Left kidney (tissue), 1 donor: ENCODE measurements at regions not wholly inside any gene's neighbourhood (a gene's known extent, or its start where the extent isn't known, plus 50 kb on each side); places are given as distances from the start of the nearest gene placed in this dataset.

Experiments
- DNase-seq: peaks from one replicate; pipeline ENCODE4 v3.0.0-alpha.2; 2013

DNA sequence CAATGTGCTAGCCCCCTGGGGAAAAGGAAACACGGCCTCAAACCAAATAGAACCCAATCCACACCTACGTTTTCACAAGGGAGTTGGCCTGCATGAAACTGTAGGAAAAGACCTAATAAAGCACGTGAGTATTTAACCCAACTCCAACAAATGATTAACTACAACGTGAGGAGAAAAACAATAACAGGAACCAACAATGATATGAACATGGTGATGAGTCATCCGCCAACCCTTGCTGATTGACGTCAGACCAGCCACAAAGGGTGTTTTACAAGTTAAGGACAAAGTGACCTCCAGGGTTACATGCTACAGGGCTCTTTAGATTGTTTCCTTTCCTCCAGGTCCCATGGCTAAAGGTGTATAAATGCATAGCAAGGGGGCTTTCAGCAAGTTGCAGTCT, 460.5 kb downstream of the COG6 start:
- no peak for DNase-seq

DNA sequence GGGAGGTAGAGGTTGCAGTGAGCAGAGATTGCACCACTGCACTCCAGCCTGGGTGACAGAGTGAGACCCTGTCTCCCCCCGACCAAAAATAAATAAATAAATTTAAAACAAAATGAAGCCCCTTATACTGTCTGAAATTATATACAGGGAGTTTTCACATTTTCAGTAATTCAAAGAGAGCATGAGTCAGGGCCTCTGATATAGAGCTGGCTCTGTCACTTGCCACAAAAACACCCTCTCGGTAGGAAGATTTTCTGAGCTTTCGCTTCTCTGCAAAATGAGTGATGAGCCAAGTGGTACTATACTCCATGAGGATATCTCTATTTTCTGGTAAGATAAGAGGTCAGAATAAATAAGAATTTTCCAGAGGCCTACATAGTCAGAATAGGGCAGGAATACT, 462.9 kb downstream of the COG6 start:
- DNase-seq, result no peak

DNA sequence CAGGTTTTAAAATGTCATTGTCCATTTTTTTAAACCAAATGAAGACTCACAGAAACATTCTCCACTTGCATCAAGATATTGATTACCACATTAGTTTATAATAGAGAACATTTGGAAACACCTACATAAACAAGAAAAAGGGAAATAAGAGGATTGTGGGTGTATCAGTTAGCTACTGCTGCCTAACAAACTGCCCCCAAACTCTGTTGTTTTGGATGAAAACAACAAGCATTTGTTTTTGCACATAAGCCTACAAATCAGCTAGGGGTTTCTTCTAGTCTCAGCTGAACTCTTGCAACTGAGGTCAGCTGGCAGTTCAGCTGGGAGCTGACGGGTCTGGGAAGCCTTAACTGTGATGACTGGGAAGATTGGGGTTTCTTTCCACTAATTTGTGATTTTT, 464.4 kb downstream of the COG6 start:
- DNase-seq, result no peak

DNA sequence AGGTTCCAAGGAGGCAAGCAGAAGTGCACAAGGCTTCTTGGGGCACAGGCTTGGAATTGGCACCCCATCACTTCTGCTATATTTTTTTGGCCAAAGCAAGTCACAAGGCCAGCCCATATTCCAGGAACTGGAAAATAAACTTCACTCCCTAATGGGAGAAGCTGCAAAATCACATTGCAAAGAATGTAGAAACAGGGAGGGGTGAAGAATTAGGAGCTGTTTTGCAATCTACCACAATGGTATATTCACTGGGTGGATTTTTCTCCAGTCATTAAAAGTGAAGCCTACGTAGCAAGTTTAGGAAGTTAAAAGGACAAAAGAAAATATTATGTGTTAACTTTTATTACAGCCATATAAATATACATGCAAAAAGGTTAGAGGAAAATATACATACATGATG, 464.8 kb downstream of the COG6 start:
- no peak for DNase-seq

DNA sequence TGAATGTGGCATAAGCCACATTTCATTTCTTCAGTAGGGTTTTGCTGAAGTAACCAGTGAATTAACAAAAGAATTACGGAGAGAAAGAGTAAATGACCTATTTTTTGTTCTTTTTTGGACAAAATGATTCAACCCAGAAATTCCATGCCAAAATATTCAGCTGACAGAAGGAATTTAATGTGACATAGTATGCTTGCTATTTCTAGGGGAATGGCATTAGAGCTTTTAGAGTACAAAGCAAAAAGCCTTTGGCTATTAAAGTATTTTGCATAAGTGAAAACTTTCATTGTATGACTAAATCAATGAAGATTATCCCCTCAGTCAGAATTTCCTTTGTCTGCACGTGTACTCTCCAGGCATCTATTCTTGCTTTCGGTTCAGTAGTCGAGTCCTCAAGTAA, 465.3 kb downstream of the COG6 start:
- no peak for DNase-seq

DNA sequence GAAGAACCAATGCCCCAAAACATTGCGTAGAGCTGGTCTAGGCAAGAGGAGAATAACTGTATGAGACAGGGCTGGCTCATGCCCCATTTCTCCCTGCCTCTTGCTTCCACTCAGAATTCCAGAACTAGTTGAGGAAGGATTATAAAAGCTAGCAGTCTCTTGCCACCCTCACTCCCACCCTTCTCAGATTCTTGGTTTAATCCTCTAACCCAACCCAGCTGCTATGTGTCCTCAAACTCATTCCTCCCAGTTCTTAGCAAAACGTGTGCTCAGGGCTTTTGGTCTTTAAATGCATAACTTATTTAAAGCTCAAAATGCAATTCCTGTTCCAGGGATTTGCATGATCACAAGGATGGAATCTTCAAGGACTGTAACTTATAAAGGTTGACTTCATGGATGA, 466.3 kb downstream of the COG6 start:
- no peak for DNase-seq

DNA sequence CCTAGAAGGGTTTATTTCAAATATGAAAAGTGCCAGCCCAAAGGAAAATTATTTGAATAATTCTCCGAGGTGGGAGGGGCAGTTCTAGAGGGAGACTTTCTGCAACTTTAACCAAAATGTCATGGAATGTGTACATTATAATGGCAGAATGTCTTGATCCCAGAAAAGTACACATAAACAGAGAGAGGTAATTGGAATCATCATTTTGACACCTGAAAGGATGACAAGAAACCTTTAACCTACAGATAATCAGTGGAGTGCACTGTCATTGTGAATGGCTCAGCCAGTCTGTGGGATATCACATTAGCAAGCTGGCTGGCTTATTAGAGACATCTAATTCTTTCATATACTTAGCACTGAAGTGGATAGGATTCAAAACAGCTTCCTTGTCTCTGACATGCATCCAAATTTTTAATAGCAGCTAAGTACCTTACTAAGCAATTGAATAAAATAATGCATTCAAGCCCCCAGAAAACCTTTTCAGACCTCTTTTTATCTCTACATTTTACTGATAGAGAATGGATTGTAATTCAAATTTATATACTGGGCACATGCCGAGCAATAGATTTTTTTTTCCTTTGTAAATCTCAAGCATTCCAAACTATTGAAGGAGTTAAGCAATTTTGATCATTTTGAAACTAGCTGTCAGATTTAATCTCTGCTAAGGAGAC, 468.6 kb downstream of the COG6 start:
- DNase-seq, result no peak

DNA sequence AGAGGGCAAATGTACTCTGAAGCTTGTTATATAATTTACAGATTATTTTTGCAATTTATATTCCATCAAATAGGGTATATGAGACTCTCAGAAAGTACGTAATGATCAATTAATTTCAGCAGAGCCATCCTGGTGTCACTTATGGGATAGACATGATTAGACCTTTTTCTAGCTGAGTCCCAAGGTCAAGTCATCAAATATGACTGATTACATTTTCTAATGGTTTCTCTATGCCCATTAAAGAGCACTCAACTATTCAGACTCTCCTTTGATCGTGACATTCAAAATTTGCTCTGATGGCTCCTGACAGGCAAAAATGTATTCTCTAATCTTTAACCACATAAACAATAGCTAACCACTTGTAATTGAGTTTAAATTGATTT, 469.2 kb downstream of the COG6 start:
- DNase-seq, result no peak

DNA sequence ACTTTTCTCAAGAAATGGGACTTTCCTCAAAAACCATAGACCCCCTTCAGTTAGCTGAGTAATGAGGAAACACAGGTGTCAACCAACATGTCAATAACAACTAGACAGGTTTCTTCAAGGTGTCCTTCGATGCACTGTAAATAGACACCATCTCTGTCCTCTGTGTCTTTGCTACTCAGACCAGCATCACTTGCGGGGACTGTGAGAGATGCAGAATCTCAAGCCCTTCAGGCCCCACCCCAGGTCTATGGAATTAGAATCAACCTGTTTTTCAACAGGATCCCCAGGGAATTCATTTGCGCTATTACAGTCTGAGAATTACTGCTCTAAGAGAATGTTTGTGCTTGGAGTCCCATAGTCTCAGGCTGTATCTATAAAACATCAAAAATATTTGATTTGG, 469.9 kb downstream of the COG6 start:
- no peak for DNase-seq

DNA sequence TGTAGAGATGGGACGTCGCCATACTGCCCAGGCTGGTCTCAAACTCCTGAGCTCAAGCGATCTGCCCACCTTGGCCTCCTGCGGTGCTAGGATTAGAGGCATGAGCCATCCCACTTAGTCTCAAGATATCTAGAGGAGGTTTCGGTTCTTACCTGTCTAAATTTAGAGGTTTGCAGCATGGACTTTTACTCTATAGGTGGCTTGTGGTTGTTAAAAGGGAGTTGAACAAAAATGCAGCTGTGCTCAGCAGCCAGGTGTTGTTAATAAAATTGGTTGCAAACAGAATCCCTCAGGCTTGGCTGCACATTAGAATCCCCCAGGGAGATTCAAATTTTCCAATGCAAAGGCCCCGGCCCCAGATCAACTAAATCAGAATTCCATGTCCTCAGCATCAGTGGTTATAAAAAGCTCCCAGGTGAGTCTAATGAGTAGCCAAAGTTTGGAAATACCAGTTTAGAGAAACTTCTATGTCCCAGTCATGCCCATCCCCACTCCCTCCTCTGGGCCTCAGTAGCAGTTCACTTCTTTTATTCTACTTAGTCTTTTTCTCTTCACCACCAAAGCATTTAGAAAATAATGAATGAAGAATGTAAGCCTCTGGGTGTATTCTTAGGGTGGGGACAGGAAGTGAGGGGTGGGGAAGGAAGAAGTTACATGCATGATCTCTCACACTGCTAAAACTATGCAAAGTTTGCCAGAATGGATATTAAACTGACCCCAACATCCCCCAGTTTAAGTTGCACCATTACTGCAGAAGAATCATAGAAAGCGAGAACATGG, 471.0 kb downstream of the COG6 start:
- DNase-seq, result no peak

DNA sequence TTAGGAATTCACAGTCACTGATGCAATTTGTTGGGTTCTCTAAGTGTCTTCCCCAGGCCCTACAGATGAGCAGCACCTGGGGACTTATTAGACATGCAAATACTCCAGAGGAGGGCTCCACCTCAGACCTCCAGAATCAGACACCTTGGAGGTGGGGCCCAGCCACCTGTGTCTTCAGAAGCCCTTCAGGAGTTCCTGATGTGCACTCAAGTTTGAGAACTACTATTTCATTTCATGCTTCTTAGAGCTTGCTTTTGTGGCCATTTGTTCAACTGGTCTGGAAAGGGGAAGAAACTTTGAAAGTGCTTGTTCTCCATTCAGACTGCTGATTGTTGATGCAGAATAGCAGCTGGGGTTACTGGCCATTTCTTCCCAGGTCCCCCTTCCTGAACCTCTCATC, 472.0 kb downstream of the COG6 start:
- no peak for DNase-seq

DNA sequence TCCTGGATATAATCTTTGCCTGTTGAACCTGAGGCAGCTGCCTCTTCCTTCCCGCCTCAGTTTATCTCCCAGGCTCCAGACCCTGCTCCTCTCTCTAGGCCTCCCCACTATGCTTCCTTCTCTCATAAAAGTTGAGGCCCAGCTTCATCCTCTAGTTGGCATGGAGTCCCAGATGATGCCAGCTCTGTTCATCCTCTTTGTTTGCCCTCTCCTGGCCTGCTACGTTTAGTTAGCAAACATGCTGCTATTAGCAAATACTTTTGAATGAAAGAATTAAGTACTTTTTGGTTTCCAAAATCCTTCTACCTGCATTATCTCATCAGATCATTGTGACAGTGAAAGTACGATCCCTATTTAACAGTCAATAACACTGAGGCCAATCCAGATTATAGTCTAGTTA, 472.5 kb downstream of the COG6 start:
- no peak for DNase-seq

DNA sequence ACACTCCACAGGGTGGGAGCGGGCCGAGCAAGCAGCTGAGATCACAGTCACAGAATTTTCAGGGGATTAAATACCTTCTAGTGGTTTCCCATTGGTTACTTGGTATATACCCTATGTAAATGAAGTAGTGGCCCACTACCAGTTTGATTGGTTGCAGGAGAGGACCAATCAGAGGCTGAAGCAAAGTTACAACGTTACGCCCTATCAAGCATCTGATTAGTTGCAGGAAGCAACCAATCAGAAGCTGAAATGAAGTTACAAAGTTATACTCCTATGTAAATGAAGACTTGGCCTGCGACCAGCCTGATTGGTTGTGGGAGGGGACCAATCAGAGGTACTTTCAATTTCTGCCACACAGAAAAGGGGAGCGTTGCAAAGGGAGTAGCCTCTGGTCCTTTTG, 474.0 kb downstream of the COG6 start:
- DNase-seq, result no peak

DNA sequence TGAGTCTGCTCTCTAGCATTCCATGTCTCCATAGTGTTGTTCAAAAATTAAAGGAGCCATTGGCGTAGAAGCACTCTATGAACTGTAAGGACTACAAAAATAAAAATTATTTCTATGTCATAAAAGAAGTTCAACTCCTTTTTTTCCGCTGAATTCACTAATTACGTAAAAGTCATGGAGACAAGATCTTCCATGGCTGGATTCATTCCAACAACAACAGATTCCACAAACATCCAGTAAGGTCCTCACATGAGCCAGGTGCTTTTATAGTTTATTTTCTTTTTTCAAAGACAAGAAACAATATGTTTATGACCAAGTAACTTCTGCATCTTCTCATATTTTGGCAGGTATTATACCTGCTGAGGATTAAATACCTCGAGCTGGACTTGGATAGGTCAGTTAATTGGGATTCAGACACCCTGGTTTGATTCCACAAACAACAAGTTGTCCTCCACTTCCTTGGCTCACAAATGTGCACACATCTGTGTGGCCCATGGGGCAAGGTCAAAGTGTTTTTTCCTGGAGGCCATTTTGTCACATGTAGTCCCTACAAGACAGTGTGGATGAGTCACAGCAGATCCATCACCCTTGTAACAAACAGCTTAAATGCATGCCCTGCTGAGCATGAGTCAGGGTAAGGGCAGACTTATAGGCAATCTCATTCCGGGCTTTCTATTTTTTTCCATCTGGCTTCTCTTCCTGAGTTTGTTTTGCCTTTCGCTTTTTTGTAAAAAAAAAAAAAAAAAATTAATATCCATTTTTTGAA, 475.6 kb downstream of the COG6 start:
- DNase-seq, result no peak

DNA sequence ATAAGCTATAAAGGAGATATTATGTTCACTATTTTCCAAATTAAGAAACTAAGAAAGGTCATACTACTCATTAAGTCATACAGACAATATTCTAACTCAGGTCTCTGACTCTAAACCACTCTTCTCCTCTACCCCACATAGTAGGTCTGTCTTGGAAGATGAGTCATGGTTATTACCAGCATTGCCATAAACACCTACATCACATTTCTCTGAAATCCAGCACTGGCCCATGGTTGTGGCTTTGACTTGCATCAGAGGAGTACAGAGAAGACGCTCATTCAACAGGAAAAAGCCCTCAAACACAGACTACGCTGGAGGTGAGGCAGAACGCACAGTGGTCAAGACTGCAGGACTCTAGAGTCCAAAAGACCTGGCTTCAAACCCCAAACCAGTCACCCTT, 476.8 kb downstream of the COG6 start:
- no peak for DNase-seq

DNA sequence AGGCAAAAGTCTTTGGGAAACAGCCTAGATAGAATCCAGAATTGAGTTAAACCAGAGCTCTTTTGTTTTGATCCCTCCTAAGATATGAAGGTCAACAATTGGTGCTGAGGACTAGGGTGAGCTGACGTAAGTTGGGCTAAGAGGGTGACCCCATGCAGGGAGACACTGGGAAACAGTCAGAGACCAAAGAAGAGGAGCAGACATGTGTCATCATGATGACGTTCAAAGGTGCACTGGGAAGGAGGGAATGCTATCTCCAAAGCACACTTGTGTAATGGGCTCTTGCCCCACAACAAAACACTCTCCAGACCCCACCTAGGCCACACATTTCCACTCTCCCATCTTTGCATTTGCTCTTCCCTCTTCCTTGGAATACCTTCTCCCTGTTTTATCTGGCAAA, 481.4 kb downstream of the COG6 start:
- no peak for DNase-seq

DNA sequence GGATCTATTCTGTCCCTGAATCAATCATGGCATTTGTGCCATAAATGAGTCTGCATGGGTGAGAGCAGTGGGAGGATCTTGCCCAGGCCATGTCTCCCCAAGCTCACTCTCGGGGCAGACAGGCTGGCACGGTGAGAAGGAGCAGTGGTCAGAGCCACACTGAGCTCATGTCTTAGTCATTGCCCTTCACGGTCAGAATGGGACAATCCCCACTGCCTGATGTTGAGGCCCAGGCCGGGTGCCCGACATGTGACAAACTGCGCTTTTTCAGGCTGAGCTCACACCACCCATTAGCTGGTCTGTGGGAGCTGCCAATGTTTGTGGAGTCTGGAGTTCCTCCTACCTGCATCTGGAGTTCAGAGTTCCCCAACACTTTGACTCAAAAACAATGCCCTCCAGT, 481.9 kb downstream of the COG6 start:
- DNase-seq, result no peak

DNA sequence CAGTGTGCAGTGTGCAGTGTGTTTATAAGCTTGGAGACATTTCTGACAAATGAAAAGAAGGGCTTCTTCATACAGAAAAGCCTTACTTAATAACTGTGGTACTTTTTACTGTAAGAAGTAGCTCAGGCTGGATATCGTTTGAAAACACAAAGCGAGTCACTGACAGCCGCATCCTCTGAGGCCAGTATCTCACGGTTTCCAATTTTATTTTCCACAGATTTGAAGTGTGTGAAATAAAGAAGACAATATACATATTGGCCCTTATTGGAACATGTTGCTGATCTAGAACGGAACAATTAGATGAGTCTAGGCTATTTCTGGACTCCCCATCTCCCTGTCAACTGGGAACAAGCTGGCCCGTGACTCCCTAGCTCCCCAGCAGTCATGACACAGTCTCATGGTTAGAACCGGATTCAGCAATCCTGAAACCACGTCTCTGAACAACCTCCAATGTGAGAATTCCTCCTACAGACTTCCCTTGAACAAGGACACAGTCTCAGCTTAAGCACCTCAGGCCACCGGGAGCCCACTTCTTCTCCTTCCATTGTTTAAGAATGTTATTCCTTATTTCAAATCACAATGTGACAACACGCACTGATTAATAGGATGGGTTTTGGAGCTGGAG, 484.5 kb downstream of the COG6 start:
- DNase-seq, result no peak

DNA sequence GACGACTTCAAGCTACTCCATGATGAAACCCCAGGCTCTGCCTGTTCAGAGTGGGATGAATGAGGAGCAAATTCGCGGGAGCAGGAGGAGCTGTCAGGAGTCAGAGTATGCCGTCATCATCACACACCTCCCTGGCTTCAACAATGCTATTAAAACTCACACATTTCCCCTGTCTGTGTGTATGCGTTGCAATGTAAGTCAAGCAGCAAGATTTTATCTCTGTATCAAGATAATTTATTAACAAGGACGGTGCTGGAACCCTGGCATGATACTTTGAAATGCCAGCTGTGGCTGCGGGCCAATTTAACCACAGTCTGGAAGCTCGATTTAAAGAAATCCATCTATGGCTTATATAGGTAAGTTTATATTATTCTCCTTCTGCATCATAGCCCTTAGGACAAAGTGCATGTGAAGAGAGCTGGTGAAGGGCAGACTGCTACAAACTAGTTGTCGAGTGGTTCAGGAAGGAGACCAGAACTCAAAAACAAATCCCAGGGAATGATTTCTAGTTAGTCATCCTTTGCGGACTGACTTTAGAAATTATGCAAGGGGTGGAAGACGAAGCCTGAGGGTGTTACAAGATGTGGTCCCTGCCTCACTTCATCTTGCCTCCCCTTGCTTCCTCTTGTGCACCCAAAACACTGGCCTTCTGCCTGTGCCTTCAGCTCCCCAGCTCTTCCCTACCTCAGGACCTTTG, 486.5 kb downstream of the COG6 start:
- no peak for DNase-seq

DNA sequence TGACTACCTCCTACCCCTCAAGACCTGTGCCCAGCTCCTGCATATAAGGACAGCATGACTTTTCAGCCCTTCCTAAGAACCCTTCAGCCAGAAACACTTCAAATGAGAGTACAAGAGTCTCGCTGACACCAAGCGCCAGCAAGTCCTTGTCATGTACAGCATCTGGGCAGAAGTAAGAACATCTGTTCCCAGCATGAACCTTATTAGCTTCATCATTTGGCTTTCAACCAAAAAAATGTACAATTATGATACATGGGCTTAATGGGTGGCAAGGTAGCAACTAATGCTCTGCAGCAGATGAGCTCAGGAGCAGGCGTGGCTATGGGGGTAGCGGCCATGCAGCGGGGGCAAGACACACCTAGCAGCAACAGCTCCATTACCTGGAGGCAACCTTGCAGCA, 487.6 kb downstream of the COG6 start:
- DNase-seq, result no peak

DNA sequence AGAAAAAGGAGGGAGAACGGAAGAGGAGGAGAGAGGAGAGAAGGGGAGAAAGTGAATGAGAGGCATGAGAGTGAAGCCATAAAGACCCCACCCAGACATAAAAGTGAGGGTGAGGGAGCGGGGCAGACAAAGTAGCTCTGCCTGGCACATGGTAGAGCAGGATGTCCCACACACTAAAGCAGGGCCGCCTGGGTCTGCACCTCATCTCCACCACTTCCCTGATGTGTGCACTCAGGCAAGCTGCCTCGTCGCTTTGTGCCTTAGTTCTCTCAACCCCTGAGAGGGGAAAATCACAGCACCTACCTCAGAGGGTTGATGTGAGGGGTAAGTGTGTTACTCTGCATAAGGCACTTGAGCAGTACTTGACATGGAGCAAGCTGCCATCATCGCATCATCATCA, 488.1 kb downstream of the COG6 start:
- DNase-seq, result no peak

DNA sequence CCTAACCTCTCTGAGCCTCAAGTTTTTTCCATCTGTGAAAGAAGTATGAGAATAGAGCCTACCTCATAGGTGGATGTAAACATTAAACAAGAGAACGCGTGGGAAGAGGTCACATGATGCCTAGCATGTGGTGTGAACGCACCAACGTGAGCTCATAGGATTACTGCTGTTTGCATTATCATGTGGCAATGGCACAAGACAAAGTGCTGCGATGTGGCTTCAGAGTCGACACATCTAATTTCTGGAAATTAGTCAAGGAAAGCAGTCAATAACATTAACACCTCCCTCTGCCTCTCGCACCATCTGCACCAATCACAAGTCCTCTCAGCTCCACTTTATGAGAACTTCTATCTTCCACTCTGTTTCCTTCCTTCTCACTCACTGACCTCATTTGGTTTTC, 489.7 kb downstream of the COG6 start:
- no peak for DNase-seq
